ENCODE measurements at regions not wholly inside any gene's neighbourhood (a gene's known extent, or its start where the extent isn't known, plus 50 kb on each side); places are given as distances from the start of the nearest gene placed in this dataset.

- no TSS peak for BruUV-seq (replicated peaks)
- H3K27me3 ChIP-seq (ENCODE audit: control insufficient read depth in 2 of 2, insufficient read depth in 2 of 2, low read length in 2 of 2): no peaks in the 10 kb centered on the region
- WGBS (ENCODE audit: insufficient coverage, low coverage, missing lambda C conversion rate): 51% methylated on average over 2 of the region's 2 CpGs
- H3K79me2 ChIP-seq (ENCODE audit: control insufficient read depth, insufficient read depth, low read length): no peaks in the 10 kb centered on the region
- no peak for TF ChIP-seq PATZ1 (CRISPR knock-in tag; IDR thresholded peaks at IDR 0.05; ENCODE audit: borderline replicate concordance)
- no peak for TF ChIP-seq CBX5 (IDR thresholded peaks at IDR 0.05; ENCODE audit: borderline replicate concordance, low read depth)
- TF ChIP-seq SMARCB1 (IDR thresholded peaks at IDR 0.05; ENCODE audit: insufficient read length, low read depth): no peak
- no peak for TF ChIP-seq CREB1 (IDR thresholded peaks at IDR 0.05)
- TF ChIP-seq CREB1 (CRISPR knock-in tag; IDR thresholded peaks at IDR 0.05): no peak
- no peak for TF ChIP-seq CC2D1A (IDR thresholded peaks at IDR 0.05)
- no peak for TF ChIP-seq MEIS2 (IDR thresholded peaks at IDR 0.05; ENCODE audit: partially characterized antibody)
- no peak for TF ChIP-seq RFX5 (IDR thresholded peaks at IDR 0.05; ENCODE audit: low read depth, low read length)
- no peak for TF ChIP-seq SAFB2 (IDR thresholded peaks at IDR 0.05; ENCODE audit: borderline replicate concordance, low read depth, low read length, severe bottlenecking)
- no peak for TF ChIP-seq ZKSCAN8 (CRISPR knock-in tag; IDR thresholded peaks at IDR 0.05)
- TF ChIP-seq GTF3C2 (IDR thresholded peaks at IDR 0.05; ENCODE audit: borderline replicate concordance, extremely low read depth, insufficient read length): no peak
- no peak for TF ChIP-seq ZNF212 (CRISPR knock-in tag; IDR thresholded peaks at IDR 0.05)
- no peak for TF ChIP-seq E2F4 (CRISPR knock-in tag; IDR thresholded peaks at IDR 0.05; ENCODE audit: low read depth)
- TF ChIP-seq HNRNPK (IDR thresholded peaks at IDR 0.05; ENCODE audit: low read depth, low read length, poor library complexity, severe bottlenecking): no peak
- no peak for TF ChIP-seq CXXC5 (CRISPR knock-in tag; IDR thresholded peaks at IDR 0.05)
- H3K9ac ChIP-seq (ENCODE audit: insufficient read depth in 1 of 2, low read depth in 2 of 2, low read length in 2 of 2): no peak overlapping the region
- DNase-seq (ENCODE audit: extremely low read depth in 1 of 4, low spot score in 3 of 4) (no peak), FAIRE-seq (no peak), ATAC-seq (no peak)
- no peaks in the 10 kb centered on the region for H3K36me3 ChIP-seq (ENCODE audit: control insufficient read depth, insufficient read depth, low read length)
- ChIA-PET POLR2A (interaction anchor here (0.7 to 1.3 kb wide), 2 partner anchors 45 to 82 kb away, joined by 3 to 4 read pairs; no protein-coding TSS in a partner anchor), CTCF (ENCODE audit: low intra/inter-chr PET ratio) (no interaction called here)
- no peaks in the 10 kb centered on the region for H4K20me1 ChIP-seq (replicated peaks; ENCODE audit: control insufficient read depth, insufficient read depth, low read length)
- no peak overlapping the region for H3K4me3 ChIP-seq
- in situ Hi-C loops (cut with MboI) (no loop called here), intact Hi-C loops (cut with micrococcal nuclease) (no loop called here)
- H3K9me1 ChIP-seq (ENCODE audit: control insufficient read depth, insufficient read depth, low read length): no peaks in the 10 kb centered on the region
- no peak overlapping the region for H3K4me2 ChIP-seq (ENCODE audit: insufficient read depth, low read length)
- no peaks in the 10 kb centered on the region for H3K9me3 ChIP-seq (replicated peaks; ENCODE audit: control insufficient read depth, insufficient read depth, low read depth, low read length)
- H2AFZ ChIP-seq (ENCODE audit: low read depth, low read length): no peak overlapping the region
- no peak overlapping the region for H3K27ac ChIP-seq (ENCODE audit: extremely low read depth, low read depth, low read length)
- H3K4me1 ChIP-seq (replicated peaks in 1 of 2; ENCODE audit: control insufficient read depth in 2 of 2, insufficient read depth in 2 of 2, low read length in 2 of 2): no peaks in the 10 kb centered on the region; a peak in 1 of 5 replicates
Observed at GRCh38 chr16:27717726-27718125, 167.8 kb downstream of the KATNIP start.
